Adrenal gland (tissue), 9 donors: ENCODE measurements at regions not wholly inside any gene's neighbourhood (a gene's known extent, or its start where the extent isn't known, plus 50 kb on each side); places are given as distances from the start of the nearest gene placed in this dataset.
"Not testable (repeated sequence)": the region's sequence is repeated elsewhere in the genome, so short reads cannot be mapped to it uniquely, and the experiment has no call there.

Source experiments
- DNase-seq, 7 donors: peaks; one replicate each; pipeline ENCODE4 v3.0.0-alpha.2; 2019 to 2020
- H3K27ac ChIP-seq, 5 donors: fragments of 200-600 bp; sonication (generic) in 4 of 5; 1 replicate in 3 of 5; 2 replicates in 2 of 5; pipeline versions ENCODE4 v1.5.1 to v1.8.0; 2016 to 2020; ENCODE audit warnings: mild to moderate bottlenecking in 1 of 5
- H3K27me3 ChIP-seq: fragments of 200-600 bp; 2 replicates; pipeline ENCODE4 v1.8.0; 2021
- H3K36me3 ChIP-seq, 2 donors: fragments of 200-600 bp; replicated peaks in 1 of 2; 1 replicate in 1 of 2; 2 replicates in 1 of 2; pipeline versions ENCODE4 v1.5.1 to v1.8.0; 2018 to 2022
- H3K4me1 ChIP-seq, 2 donors: fragments of 200-600 bp; replicated peaks in 1 of 2; 1 replicate in 1 of 2; 2 replicates in 1 of 2; pipeline versions ENCODE4 v1.5.1 to v1.8.0; 2018 to 2021
- H3K4me3 ChIP-seq, 4 donors: fragments of 200-600 bp; sonication (generic) in 3 of 4; one replicate each; pipeline ENCODE4 v1.5.1; 2016 to 2018
- H3K9me3 ChIP-seq, 3 donors: fragments of 200-600 bp; sonication (generic) in 1 of 3; replicated peaks in 1 of 3; 1 replicate in 2 of 3; 2 replicates in 1 of 3; pipeline versions ENCODE4 v1.5.1 to v1.8.0; 2016 to 2021
- CTCF ChIP-seq, 6 experiments: fragments of 450-650 bp in 4 of 6; fragments of 200-600 bp in 2 of 6; sonication (generic) in 1 of 6; IDR thresholded peaks; 1 replicate in 5 of 6; 2 replicates in 1 of 6; pipeline versions ENCODE4 v1.5.1 to v1.8.0; 2016 to 2021; ENCODE audit warnings: antibody characterized with exemption in 6 of 6, mild to moderate bottlenecking in 2 of 6, moderate library complexity in 1 of 6
- POLR2A ChIP-seq, 2 donors: fragments of 450-650 bp; IDR thresholded peaks; one replicate each; pipeline ENCODE4 v1.6.1; 2017; ENCODE audit warnings: antibody characterized with exemption in 2 of 2, mild to moderate bottlenecking in 2 of 2, moderate library complexity in 1 of 2
- WGBS, 4 donors: extraction: QIAGEN DNeasy Blood & Tissue Kit in 2 of 4; methylation state at CpG; one replicate each; pipeline versions ENCODE4 v1.1.5 to v1.1.7; 2013 to 2017; 5-methylcytosine and 5-hydroxymethylcytosine counted together
- intact Hi-C, 2 donors: fragments of 100-400 bp; cut with DNase I; formaldehyde crosslinking; loops; one replicate each; pipeline versions ENCODE4 v1.14.1 to v1.15.0; 2022 to 2023
- donor health status: healthy with polysubstance abuse.
- donor health status: Bipolar disorder and iron deficiency.
- donor health status: DM: yes; HTN: yes; CAD: no.
- donor health status: DM: no; HTN: no; CAD: no.
- donor health status: DM: no; HTN: no; CAD: no.

GRCh38 chr2:184993746-184994145, 395.4 kb downstream of the ZNF804A start:
- Histone ChIP-seq H3K27ac (no peak overlapping the region), H3K36me3 (no peaks in the 10 kb centered on the region), H3K4me3 (no peak overlapping the region), H3K27me3 (no peaks in the 10 kb centered on the region), H3K9me3 (no peaks in the 10 kb centered on the region), H3K4me1 (no peaks in the 10 kb centered on the region)
- intact Hi-C loops = no loop called here
- TF ChIP-seq CTCF (IDR thresholded peaks at IDR 0.05) = no peak
- no peak for TF ChIP-seq POLR2A (IDR thresholded peaks at IDR 0.05)
- 54 to 65% (median 60%) methylated on average over 2 of the region's 2 CpGs for WGBS, 4 donors
- no peak for DNase-seq

- DNase-seq = no peak
- no peak overlapping the region for H3K4me3 ChIP-seq
- no peaks in the 10 kb centered on the region for H3K27me3 ChIP-seq
- H3K36me3 ChIP-seq = no peaks in the 10 kb centered on the region
- H3K4me1 ChIP-seq = no peaks in the 10 kb centered on the region
- H3K27ac ChIP-seq = no peak overlapping the region
- TF ChIP-seq POLR2A (IDR thresholded peaks at IDR 0.05) = no peak
- no peak for TF ChIP-seq CTCF (IDR thresholded peaks at IDR 0.05)
- WGBS, 4 donors = 57 to 72% (median 63%) methylated on average over 4 of the region's 4 CpGs
- intact Hi-C loops = no loop called here
- no peaks in the 10 kb centered on the region for H3K9me3 ChIP-seq
These were observed 408.2 kb downstream of the ZNF804A start for GRCh38 chr2:185006481-185006880.

GRCh38 chr2:185012643-185013042, 414.3 kb downstream of the ZNF804A start:
- intact Hi-C loops = no loop called here
- TF ChIP-seq CTCF (IDR thresholded peaks at IDR 0.05) = no peak
- TF ChIP-seq POLR2A (IDR thresholded peaks at IDR 0.05) = no peak
- DNase-seq = no peak
- 89 to 96% (median 91%) methylated on average over 3 of the region's 3 CpGs for WGBS, 4 donors
- Histone ChIP-seq H3K9me3 (no peaks in the 10 kb centered on the region), H3K27ac (no peak overlapping the region), H3K27me3 (no peaks in the 10 kb centered on the region), H3K4me3 (no peak overlapping the region), H3K4me1 (no peaks in the 10 kb centered on the region), H3K36me3 (no peaks in the 10 kb centered on the region)

GRCh38 chr2:185014076-185014475, 415.7 kb downstream of the ZNF804A start:
- H3K27me3 ChIP-seq = no peaks in the 10 kb centered on the region
- H3K4me1 ChIP-seq = no peaks in the 10 kb centered on the region
- TF ChIP-seq CTCF (IDR thresholded peaks at IDR 0.05) = no peak
- no peak for TF ChIP-seq POLR2A (IDR thresholded peaks at IDR 0.05)
- H3K4me3 ChIP-seq = no peak overlapping the region
- intact Hi-C loops = no loop called here
- H3K36me3 ChIP-seq = no peaks in the 10 kb centered on the region
- no peak for DNase-seq
- no peaks in the 10 kb centered on the region for H3K9me3 ChIP-seq
- no peak overlapping the region for H3K27ac ChIP-seq

- H3K9me3 ChIP-seq, intact Hi-C loops, H3K4me1 ChIP-seq, H3K27me3 ChIP-seq, DNase-seq, H3K4me3 ChIP-seq, H3K36me3 ChIP-seq, H3K27ac ChIP-seq: not testable (repeated sequence)
- 72 to 84% (median 80%) methylated on average over 3 of the region's 3 CpGs for WGBS, 4 donors
These were observed 427.6 kb downstream of the ZNF804A start for GRCh38 chr2:185025891-185026290.
